ENCODE measurements at regions not wholly inside any gene's neighbourhood (a gene's known extent, or its start where the extent isn't known, plus 50 kb on each side); places are given as distances from the start of the nearest gene placed in this dataset.
"Not testable (repeated sequence)": the region's sequence is repeated elsewhere in the genome, so short reads cannot be mapped to it uniquely, and the experiment has no call there.

- not testable (repeated sequence) for DNase-seq (ENCODE audit: insufficient read length, low spot score); FAIRE-seq
- TF ChIP-seq CTCF (IDR thresholded peaks at IDR 0.05; ENCODE audit: insufficient read depth, missing control alignments), result peak; percentile 20
Observed at GRCh38 chr9:138211544-138212219, 334.1 kb downstream of the CACNA1B start.

GRCh38 chr9:138212811-138213210 lies 335.2 kb downstream of the CACNA1B start:
- FAIRE-seq; DNase-seq (ENCODE audit: insufficient read length, low spot score): not testable (repeated sequence)

GRCh38 chr9:138213748-138214147 lies 336.2 kb downstream of the CACNA1B start:
- not testable (repeated sequence) for DNase-seq (ENCODE audit: insufficient read length, low spot score); FAIRE-seq

- not testable (repeated sequence) for FAIRE-seq; DNase-seq (ENCODE audit: insufficient read length, low spot score)
Observed at GRCh38 chr9:138214548-138214947, 337.0 kb downstream of the CACNA1B start.

- not testable (repeated sequence) for DNase-seq (ENCODE audit: insufficient read length, low spot score); FAIRE-seq
Observed at GRCh38 chr9:138215588-138215987, 338.0 kb downstream of the CACNA1B start.

GRCh38 chr9:138216817-138217216 lies 339.2 kb downstream of the CACNA1B start:
- not testable (repeated sequence) for FAIRE-seq; DNase-seq (ENCODE audit: insufficient read length, low spot score)

- not testable (repeated sequence) for DNase-seq (ENCODE audit: insufficient read length, low spot score); FAIRE-seq
Observed at GRCh38 chr9:138217284-138217850, 339.8 kb downstream of the CACNA1B start.

- not testable (repeated sequence) for DNase-seq (ENCODE audit: insufficient read length, low spot score); FAIRE-seq
Observed at GRCh38 chr9:138219249-138219648, 341.7 kb downstream of the CACNA1B start.

GRCh38 chr9:138221446-138222054 lies 344.0 kb downstream of the CACNA1B start:
- DNase-seq (ENCODE audit: insufficient read length, low spot score), result not testable (repeated sequence)

GRCh38 chr9:138237099-138237498 lies 359.5 kb downstream of the CACNA1B start:
- not testable (repeated sequence) for DNase-seq (ENCODE audit: insufficient read length, low spot score); FAIRE-seq

More at GRCh38 chr9:138221446-138222054, 344.0 kb downstream of the CACNA1B start:
- FAIRE-seq, result not testable (repeated sequence)

- DNase-seq (ENCODE audit: insufficient read length, low spot score); FAIRE-seq: not testable (repeated sequence)
Observed at GRCh38 chr9:138282903-138283302, 405.3 kb downstream of the CACNA1B start.
